HEK293 (cell line): ENCODE measurements at regions not wholly inside any gene's neighbourhood (a gene's known extent, or its start where the extent isn't known, plus 50 kb on each side); places are given as distances from the start of the nearest gene placed in this dataset.
A peak's percentile ranks its signal among the peaks of the same experiment; 100 is the strongest.

Experiments
- GLIS2 ChIP-seq: fragments of 450-650 bp; formaldehyde crosslinking; IDR thresholded peaks from 2 replicates; pipeline ENCODE4 v1.5.1; 2016; ENCODE audit warnings: missing biosample characterization, missing genetic modification characterization
- HOXA7 ChIP-seq: sonication (generic); formaldehyde crosslinking; IDR thresholded peaks from 2 replicates; pipeline ENCODE4 v1.8.1; 2022; ENCODE audit warnings: missing genetic modification reagents, borderline replicate concordance
- MEIS1 ChIP-seq: sonication (generic); formaldehyde crosslinking; IDR thresholded peaks from 2 replicates; pipeline ENCODE4 v1.8.1; 2022; ENCODE audit warnings: missing genetic modification reagents, mild to moderate bottlenecking, borderline replicate concordance
- PRDM1 ChIP-seq: fragments of 450-650 bp; formaldehyde crosslinking; IDR thresholded peaks from 2 replicates; pipeline ENCODE4; 2016; ENCODE audit warnings: missing biosample characterization, missing genetic modification characterization
- RBAK ChIP-seq: fragments of 450-650 bp; formaldehyde crosslinking; IDR thresholded peaks from 2 replicates; pipeline ENCODE4 v1.5.1; 2016; ENCODE audit warnings: missing biosample characterization, missing genetic modification characterization
- SETDB1 ChIP-seq: IDR thresholded peaks from one replicate; pipeline ENCODE4 v1.6.1; 2017; ENCODE audit warnings: mild to moderate bottlenecking, low read length, moderate library complexity, mixed read lengths; ENCODE audit not compliant: insufficient read length
- TRIM28 ChIP-seq: IDR thresholded peaks from 2 replicates; pipeline ENCODE4 v1.6.1; 2011; ENCODE audit warnings: low read length, control low read depth, borderline replicate concordance
- YY1 ChIP-seq: fragments of 450-650 bp; formaldehyde crosslinking; IDR thresholded peaks from 2 replicates; pipeline ENCODE4 v1.5.1; 2018; ENCODE audit warnings: missing biosample characterization, missing genetic modification characterization
- ZBTB21 ChIP-seq: fragments of 450-650 bp; formaldehyde crosslinking; IDR thresholded peaks from 2 replicates; pipeline ENCODE4 v1.5.1; 2017; ENCODE audit warnings: missing biosample characterization, missing genetic modification characterization
- ZFP3 ChIP-seq: fragments of 450-650 bp; formaldehyde crosslinking; IDR thresholded peaks from 2 replicates; pipeline ENCODE4 v1.5.1; 2016; ENCODE audit warnings: low read depth, missing biosample characterization, missing genetic modification characterization
- ZNF112 ChIP-seq: fragments of 450-650 bp; formaldehyde crosslinking; IDR thresholded peaks from 2 replicates; pipeline ENCODE4 v1.5.0; 2017; ENCODE audit warnings: missing biosample characterization, missing genetic modification characterization
- ZNF121 ChIP-seq: fragments of 450-650 bp; formaldehyde crosslinking; IDR thresholded peaks from 2 replicates; pipeline ENCODE4 v1.5.1; 2016; ENCODE audit warnings: missing biosample characterization, missing genetic modification characterization
- ZNF19 ChIP-seq: fragments of 450-650 bp; formaldehyde crosslinking; IDR thresholded peaks from 2 replicates; pipeline ENCODE4; 2016; ENCODE audit warnings: missing biosample characterization, missing genetic modification characterization, low read depth
- ZNF24 ChIP-seq: fragments of 450-650 bp; formaldehyde crosslinking; IDR thresholded peaks from 2 replicates; pipeline ENCODE4 v1.5.1; 2016; ENCODE audit warnings: missing biosample characterization, missing genetic modification characterization
- ZNF274 ChIP-seq, 2 experiments: fragments of 200-500 bp in 1 of 2; fragments of 450-650 bp in 1 of 2; sonication (Bioruptor generic) in 1 of 2; formaldehyde crosslinking in 1 of 2; IDR thresholded peaks; 2 replicates each; pipeline versions ENCODE4 v1.5.1 to v1.6.1; 2014 to 2016; ENCODE audit warnings: borderline replicate concordance in 1 of 2, inconsistent platforms in 1 of 2, low read length in 1 of 2, missing biosample characterization in 1 of 2, missing genetic modification characterization in 1 of 2
- ZNF280D ChIP-seq: fragments of 450-650 bp; formaldehyde crosslinking; IDR thresholded peaks from 2 replicates; pipeline ENCODE4 v1.5.1; 2016; ENCODE audit warnings: missing biosample characterization, missing genetic modification characterization
- ZNF394 ChIP-seq: fragments of 450-650 bp; formaldehyde crosslinking; IDR thresholded peaks from 2 replicates; pipeline ENCODE4 v1.5.1; 2016; ENCODE audit warnings: missing biosample characterization, missing genetic modification characterization, mild to moderate bottlenecking, moderate library complexity, borderline replicate concordance
- ZNF398 ChIP-seq: fragments of 450-650 bp; formaldehyde crosslinking; IDR thresholded peaks from 2 replicates; pipeline ENCODE4 v1.5.1; 2017; ENCODE audit warnings: missing biosample characterization, missing genetic modification characterization
- ZNF416 ChIP-seq: fragments of 450-650 bp; formaldehyde crosslinking; IDR thresholded peaks from 2 replicates; pipeline ENCODE4 v1.5.1; 2016; ENCODE audit warnings: missing biosample characterization, missing genetic modification characterization
- ZNF624 ChIP-seq: fragments of 450-650 bp; formaldehyde crosslinking; IDR thresholded peaks from 2 replicates; pipeline ENCODE4 v1.5.1; 2017; ENCODE audit warnings: missing biosample characterization, missing genetic modification characterization
- ZNF629 ChIP-seq: fragments of 450-650 bp; formaldehyde crosslinking; IDR thresholded peaks from 2 replicates; pipeline ENCODE4 v1.5.1; 2017; ENCODE audit warnings: missing biosample characterization, missing genetic modification characterization
- ZNF654 ChIP-seq: fragments of 450-650 bp; formaldehyde crosslinking; IDR thresholded peaks from 2 replicates; pipeline ENCODE4 v1.5.1; 2016; ENCODE audit warnings: low read depth, missing biosample characterization, missing genetic modification characterization
- ZNF76 ChIP-seq: fragments of 450-650 bp; formaldehyde crosslinking; IDR thresholded peaks from 2 replicates; pipeline ENCODE4; 2016; ENCODE audit warnings: low read depth, missing biosample characterization, missing genetic modification characterization, borderline replicate concordance
- ZNF777 ChIP-seq: fragments of 450-650 bp; formaldehyde crosslinking; IDR thresholded peaks from 2 replicates; pipeline ENCODE4 v1.5.1; 2017; ENCODE audit warnings: missing biosample characterization, missing genetic modification characterization, borderline replicate concordance
- ZNF791 ChIP-seq: fragments of 450-650 bp; formaldehyde crosslinking; IDR thresholded peaks from 2 replicates; pipeline ENCODE4 v1.5.1; 2016; ENCODE audit warnings: missing biosample characterization, missing genetic modification characterization
- ZNF843 ChIP-seq: fragments of 450-650 bp; formaldehyde crosslinking; IDR thresholded peaks from 2 replicates; pipeline ENCODE4 v1.5.1; 2016; ENCODE audit warnings: missing biosample characterization, missing genetic modification characterization
- ZSCAN18 ChIP-seq: fragments of 450-650 bp; formaldehyde crosslinking; IDR thresholded peaks from 2 replicates; pipeline ENCODE4 v1.5.1; 2016; ENCODE audit warnings: missing biosample characterization, missing genetic modification characterization
- TF ChIP-seq, protein P1 (sequence below): fragments of 450-650 bp; formaldehyde crosslinking; IDR thresholded peaks from 2 replicates; pipeline ENCODE4 v1.5.1; 2016; ENCODE audit warnings: missing biosample characterization, missing genetic modification characterization, low read depth
- TF ChIP-seq, protein P2 (sequence below): fragments of 450-650 bp; formaldehyde crosslinking; IDR thresholded peaks from 2 replicates; pipeline ENCODE4 v1.5.1; 2016; ENCODE audit warnings: missing biosample characterization, missing genetic modification characterization
- TF ChIP-seq, protein P3 (sequence below): IDR thresholded peaks from 2 replicates; pipeline ENCODE4 v1.6.1; 2011; ENCODE audit warnings: mild to moderate bottlenecking, low read depth, low read length, borderline replicate concordance

DNA sequence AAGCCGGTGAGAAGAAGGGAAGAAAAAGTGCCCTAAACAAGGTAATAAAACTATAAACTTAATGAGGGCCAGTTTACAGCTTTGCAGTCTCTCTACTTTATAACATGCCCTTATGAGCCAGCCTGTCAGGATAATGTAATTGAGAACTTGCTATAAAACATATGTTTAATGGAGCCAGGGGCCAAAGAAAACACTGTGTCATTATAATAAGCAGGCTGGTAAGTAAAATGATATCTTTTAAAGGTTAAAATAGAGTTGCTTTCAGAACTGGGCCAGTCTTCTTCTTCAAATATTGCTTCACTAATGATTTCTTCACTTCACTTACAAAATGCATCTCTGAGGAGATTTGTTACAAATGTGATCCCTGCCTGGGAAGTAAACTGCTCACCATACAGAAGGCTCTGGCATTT lies 192.5 kb downstream of the SHOX2 start (continued):
- TF ChIP-seq, protein P1, sequence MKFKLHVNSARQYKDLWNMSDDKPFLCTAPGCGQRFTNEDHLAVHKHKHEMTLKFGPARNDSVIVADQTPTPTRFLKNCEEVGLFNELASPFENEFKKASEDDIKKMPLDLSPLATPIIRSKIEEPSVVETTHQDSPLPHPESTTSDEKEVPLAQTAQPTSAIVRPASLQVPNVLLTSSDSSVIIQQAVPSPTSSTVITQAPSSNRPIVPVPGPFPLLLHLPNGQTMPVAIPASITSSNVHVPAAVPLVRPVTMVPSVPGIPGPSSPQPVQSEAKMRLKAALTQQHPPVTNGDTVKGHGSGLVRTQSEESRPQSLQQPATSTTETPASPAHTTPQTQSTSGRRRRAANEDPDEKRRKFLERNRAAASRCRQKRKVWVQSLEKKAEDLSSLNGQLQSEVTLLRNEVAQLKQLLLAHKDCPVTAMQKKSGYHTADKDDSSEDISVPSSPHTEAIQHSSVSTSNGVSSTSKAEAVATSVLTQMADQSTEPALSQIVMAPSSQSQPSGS: peak; percentile 54; the same call in 1 of the 2 replicates
- TF ChIP-seq, protein P2, sequence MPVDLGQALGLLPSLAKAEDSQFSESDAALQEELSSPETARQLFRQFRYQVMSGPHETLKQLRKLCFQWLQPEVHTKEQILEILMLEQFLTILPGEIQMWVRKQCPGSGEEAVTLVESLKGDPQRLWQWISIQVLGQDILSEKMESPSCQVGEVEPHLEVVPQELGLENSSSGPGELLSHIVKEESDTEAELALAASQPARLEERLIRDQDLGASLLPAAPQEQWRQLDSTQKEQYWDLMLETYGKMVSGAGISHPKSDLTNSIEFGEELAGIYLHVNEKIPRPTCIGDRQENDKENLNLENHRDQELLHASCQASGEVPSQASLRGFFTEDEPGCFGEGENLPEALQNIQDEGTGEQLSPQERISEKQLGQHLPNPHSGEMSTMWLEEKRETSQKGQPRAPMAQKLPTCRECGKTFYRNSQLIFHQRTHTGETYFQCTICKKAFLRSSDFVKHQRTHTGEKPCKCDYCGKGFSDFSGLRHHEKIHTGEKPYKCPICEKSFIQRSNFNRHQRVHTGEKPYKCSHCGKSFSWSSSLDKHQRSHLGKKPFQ: peak; percentile 81
- TF ChIP-seq YY1 (tag by site-specific recombination) (peak; percentile 36; the same call in 1 of the 2 replicates), ZNF416 (no peak), ZNF398 (peak; percentile 31; the same call in 1 of the 2 replicates), HOXA7 (no peak), ZBTB21 (no peak), ZNF24 (tag by site-specific recombination) (peak; percentile 75; the same call in 1 of the 2 replicates), ZNF19 (tag by site-specific recombination) (no peak), ZNF791 (no peak), ZNF280D (tag by site-specific recombination) (no peak), ZNF624 (no peak), ZNF76 (0 out of 2 replicates have a peak, but pooled peaks have one; percentile 55), ZNF777 (tag by site-specific recombination) (no peak), ZNF274 (IDR thresholded peaks at IDR 0.05; ENCODE audit: low read length) (no peak), ZNF274 (tag by site-specific recombination; IDR thresholded peaks at IDR 0.05; ENCODE audit: borderline replicate concordance) (no peak), ZNF121 (tag by site-specific recombination) (peak; percentile 56; the same call in 1 of the 2 replicates), GLIS2 (0 out of 2 replicates have a peak, but pooled peaks have one; percentile 16), ZNF654 (tag by site-specific recombination) (peak; percentile 3; the same call in 1 of the 2 replicates), MEIS1 (CRISPR knock-in tag) (no peak), RBAK (tag by site-specific recombination) (no peak), TRIM28 (peak; percentile 85), ZNF629 (tag by site-specific recombination) (peak; percentile 59), ZNF394 (peak; percentile 31; the same call in 1 of the 2 replicates), PRDM1 (tag by site-specific recombination) (no peak), ZNF112 (tag by site-specific recombination) (no peak), ZSCAN18 (tag by site-specific recombination) (no peak), ZFP3 (tag by site-specific recombination) (0 out of 2 replicates have a peak, but pooled peaks have one; percentile 43), ZNF843 (tag by site-specific recombination) (peak; percentile 99), SETDB1 (no peak)
- TF ChIP-seq, protein P3, sequence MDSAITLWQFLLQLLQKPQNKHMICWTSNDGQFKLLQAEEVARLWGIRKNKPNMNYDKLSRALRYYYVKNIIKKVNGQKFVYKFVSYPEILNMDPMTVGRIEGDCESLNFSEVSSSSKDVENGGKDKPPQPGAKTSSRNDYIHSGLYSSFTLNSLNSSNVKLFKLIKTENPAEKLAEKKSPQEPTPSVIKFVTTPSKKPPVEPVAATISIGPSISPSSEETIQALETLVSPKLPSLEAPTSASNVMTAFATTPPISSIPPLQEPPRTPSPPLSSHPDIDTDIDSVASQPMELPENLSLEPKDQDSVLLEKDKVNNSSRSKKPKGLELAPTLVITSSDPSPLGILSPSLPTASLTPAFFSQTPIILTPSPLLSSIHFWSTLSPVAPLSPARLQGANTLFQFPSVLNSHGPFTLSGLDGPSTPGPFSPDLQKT: no peak
